NCI-H748 (cell line): ENCODE measurements at regions not wholly inside any gene's neighbourhood (a gene's known extent, or its start where the extent isn't known, plus 50 kb on each side); places are given as distances from the start of the nearest gene placed in this dataset.

Source experiments
- DNase-seq: peaks from one replicate; lab custom pipeline; 2025; ENCODE audit not compliant: unreplicated experiment; lab: John Stamatoyannopoulos, UW

DNA sequence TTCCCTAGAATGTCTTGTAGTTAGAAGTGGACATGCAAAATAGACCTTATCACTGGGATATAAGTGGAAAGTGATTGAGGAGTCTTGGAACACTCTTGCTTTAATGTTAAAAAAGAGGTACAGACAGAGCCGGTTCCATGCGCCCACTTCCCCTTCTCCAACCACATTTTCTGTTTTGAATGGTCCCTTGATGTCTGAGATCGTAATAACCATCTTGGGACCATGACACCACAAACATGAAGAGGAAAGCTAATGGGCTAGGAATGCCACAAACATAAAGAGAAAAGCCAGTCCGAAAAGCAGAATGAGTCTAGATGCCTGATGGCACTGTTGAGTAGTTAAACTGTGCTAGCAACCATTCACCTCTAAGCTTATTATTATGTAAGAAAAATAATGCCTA, 54.8 kb upstream of the SPON1 start:
- DNase-seq: no peak

DNA sequence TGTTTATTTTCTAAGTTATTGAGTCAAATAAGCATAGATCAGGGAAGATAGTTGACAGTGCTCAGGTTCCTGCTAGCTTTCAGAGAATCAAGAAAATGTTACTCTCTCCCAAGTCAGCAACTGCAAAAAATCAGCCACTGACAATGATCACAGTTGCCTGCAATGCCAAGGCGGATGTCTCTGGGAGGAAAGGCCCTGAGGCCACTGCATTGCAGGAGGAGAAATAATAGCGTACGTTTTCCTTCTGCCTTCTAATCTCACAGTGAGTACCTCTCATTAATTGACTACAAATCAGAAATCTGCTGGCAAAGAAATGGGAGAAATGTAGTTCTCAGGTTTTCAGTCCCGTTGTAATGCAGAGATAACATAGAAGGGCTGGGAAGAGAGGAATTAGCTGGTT, 54.0 kb upstream of the SPON1 start:
- no peak for DNase-seq
